RWPE2 (cell line): ENCODE measurements at regions not wholly inside any gene's neighbourhood (a gene's known extent, or its start where the extent isn't known, plus 50 kb on each side); places are given as distances from the start of the nearest gene placed in this dataset.
A peak's percentile ranks its signal among the peaks of the same experiment; 100 is the strongest.

Experiments used
- ATAC-seq: fragments of 200-7000 bp; cut with Tn5 transposase; 3 replicates; pipeline ENCODE4 v1.9.1; 2021; ENCODE audit warnings: low read depth
- DNase-seq: peaks from one replicate; pipeline ENCODE4 v3.0.0-alpha.2; 2020; ENCODE audit warnings: low spot score
- H3K27ac ChIP-seq: fragments of 450-650 bp; 2 replicates; pipeline ENCODE4 v1.5.1; 2017; ENCODE audit warnings: mild to moderate bottlenecking; ENCODE audit not compliant: poor library complexity, severe bottlenecking
- H3K27me3 ChIP-seq: fragments of 250-450 bp; sonication (Bioruptor Pico); 2 replicates; pipeline ENCODE4 v1.5.1; 2021; ENCODE audit warnings: mild to moderate bottlenecking, moderate library complexity; ENCODE audit not compliant: insufficient read depth, poor library complexity, severe bottlenecking
- H3K36me3 ChIP-seq: fragments of 250-450 bp; sonication (Bioruptor Pico); 2 replicates; pipeline ENCODE4 v1.5.1; 2020; ENCODE audit warnings: low read depth, mild to moderate bottlenecking, moderate library complexity
- H3K4me1 ChIP-seq: fragments of 250-450 bp; sonication (Bioruptor Pico); 2 replicates; pipeline ENCODE4 v1.5.1; 2021; ENCODE audit warnings: mild to moderate bottlenecking, moderate library complexity; ENCODE audit not compliant: insufficient read depth, poor library complexity, severe bottlenecking
- H3K4me3 ChIP-seq: fragments of 250-450 bp; sonication (Bioruptor Pico); 2 replicates; pipeline ENCODE4 v1.5.1; 2021; ENCODE audit warnings: mild to moderate bottlenecking, moderate library complexity; ENCODE audit not compliant: severe bottlenecking
- H3K9me3 ChIP-seq: fragments of 250-450 bp; sonication (Bioruptor Pico); 2 replicates; pipeline ENCODE4 v1.5.1; 2021; ENCODE audit warnings: mild to moderate bottlenecking, moderate library complexity; ENCODE audit not compliant: severe bottlenecking
- TF ChIP-seq, protein P1 (sequence below): fragments of 450-650 bp; IDR thresholded peaks from one replicate; pipeline ENCODE4 v1.5.1; 2017; ENCODE audit warnings: mild to moderate bottlenecking, moderate library complexity; ENCODE audit not compliant: poor library complexity, severe bottlenecking

DNA sequence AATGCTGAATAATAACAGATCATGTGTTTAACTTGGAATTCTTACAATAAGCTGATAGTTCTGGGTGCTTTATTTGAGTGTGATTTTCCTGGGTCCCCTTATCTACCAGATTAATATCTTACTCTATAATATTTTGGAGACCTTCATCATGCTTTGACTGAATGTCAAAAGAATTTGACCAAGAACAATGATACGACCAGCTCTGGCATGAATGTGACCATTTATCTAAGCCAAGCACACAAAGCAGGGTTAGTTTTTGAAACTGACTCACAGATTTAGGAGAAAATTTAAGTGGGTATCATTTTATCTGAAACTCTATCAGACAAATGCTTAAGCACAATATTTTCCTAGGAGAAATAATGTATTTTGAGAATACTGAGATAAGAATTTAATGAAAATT, 677.0 kb downstream of the NYAP2 start:
- TF ChIP-seq, protein P1, sequence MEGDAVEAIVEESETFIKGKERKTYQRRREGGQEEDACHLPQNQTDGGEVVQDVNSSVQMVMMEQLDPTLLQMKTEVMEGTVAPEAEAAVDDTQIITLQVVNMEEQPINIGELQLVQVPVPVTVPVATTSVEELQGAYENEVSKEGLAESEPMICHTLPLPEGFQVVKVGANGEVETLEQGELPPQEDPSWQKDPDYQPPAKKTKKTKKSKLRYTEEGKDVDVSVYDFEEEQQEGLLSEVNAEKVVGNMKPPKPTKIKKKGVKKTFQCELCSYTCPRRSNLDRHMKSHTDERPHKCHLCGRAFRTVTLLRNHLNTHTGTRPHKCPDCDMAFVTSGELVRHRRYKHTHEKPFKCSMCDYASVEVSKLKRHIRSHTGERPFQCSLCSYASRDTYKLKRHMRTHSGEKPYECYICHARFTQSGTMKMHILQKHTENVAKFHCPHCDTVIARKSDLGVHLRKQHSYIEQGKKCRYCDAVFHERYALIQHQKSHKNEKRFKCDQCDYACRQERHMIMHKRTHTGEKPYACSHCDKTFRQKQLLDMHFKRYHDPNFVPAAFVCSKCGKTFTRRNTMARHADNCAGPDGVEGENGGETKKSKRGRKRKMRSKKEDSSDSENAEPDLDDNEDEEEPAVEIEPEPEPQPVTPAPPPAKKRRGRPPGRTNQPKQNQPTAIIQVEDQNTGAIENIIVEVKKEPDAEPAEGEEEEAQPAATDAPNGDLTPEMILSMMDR = no peak
- Histone ChIP-seq H3K4me3 (no peak overlapping the region), H3K4me1 (peaks cover 45% of the 10 kb centered on the region), H3K27me3 (no peaks in the 10 kb centered on the region), H3K36me3 (no peaks in the 10 kb centered on the region), H3K9me3 (no peaks in the 10 kb centered on the region), H3K27ac (peak overlapping the region; percentile 92)
- DNase-seq (no peak), ATAC-seq (no peak)

DNA sequence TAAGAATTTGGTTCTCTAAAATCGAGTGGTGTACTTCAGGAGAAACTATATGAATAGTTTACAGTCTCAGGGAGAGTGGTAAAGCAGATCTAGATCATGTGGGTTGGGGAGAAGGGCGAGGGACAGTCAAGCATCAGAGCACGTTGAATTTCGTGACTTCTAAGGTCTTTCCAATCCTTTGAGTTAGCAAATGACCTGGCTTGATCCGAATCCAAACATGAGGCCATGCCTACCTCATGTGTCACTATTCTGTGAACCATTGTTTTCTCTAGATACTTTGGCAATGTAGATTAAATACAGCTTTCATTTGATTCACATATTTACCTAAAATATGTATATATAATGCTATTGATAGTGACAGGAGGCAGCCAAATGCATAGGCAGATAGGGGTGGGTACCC, 674.9 kb downstream of the NYAP2 start:
- DNase-seq = no peak
- Histone ChIP-seq H3K27ac (no peak overlapping the region), H3K9me3 (no peaks in the 10 kb centered on the region), H3K4me1 (peaks cover 26% of the 10 kb centered on the region), H3K4me3 (no peak overlapping the region), H3K36me3 (no peaks in the 10 kb centered on the region), H3K27me3 (no peaks in the 10 kb centered on the region)
- 0 out of 3 replicates have a peak, but pooled peaks have one; percentile 21 for ATAC-seq
- TF ChIP-seq, protein P1 = no peak

DNA sequence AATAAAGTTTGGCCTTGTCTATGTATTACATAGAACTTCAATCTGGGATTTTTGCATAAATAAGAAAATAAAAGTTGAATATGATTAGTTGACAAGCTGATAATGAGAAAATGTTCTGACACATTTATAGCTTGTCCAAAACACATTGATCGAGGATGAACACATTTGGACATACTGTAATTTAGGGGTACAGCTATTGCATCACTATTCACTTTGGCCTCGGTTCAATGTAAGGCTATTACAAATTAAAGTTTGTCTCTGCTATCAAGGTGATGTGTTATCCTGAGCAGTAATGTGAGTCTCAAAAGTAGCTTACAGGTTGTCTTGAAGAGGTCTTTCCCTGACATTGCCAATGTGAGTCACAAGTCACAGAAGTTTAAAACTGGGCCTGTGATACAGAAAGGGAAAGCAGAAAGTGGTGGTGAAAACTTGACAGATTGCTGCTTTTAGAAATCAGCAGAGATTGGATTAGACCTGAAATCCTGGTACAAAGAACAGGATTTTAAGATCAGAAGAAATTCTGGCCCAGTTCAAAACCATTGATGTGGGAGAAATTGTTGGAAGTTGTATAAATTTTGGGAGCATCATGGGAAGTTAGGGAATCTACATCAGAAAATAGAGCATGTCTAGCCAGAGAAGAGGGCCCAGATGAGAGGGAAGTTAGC, 674.1 kb downstream of the NYAP2 start:
- Histone ChIP-seq H3K36me3 (no peaks in the 10 kb centered on the region), H3K27me3 (no peaks in the 10 kb centered on the region), H3K4me1 (peaks cover 18% of the 10 kb centered on the region), H3K4me3 (no peak overlapping the region), H3K27ac (no peak overlapping the region), H3K9me3 (no peaks in the 10 kb centered on the region)
- DNase-seq = no peak
- TF ChIP-seq, protein P1 = no peak
- no peak for ATAC-seq

- Histone ChIP-seq H3K36me3 (no peaks in the 10 kb centered on the region; the same call in 1 of the 2 replicates), H3K4me1 (peaks cover 22% of the 10 kb centered on the region), H3K4me3 (no peak overlapping the region), H3K27me3 (no peaks in the 10 kb centered on the region), H3K9me3 (no peaks in the 10 kb centered on the region), H3K27ac (no peak overlapping the region)
- DNase-seq = no peak
- no peak for ATAC-seq
- TF ChIP-seq, protein P1 = no peak
These were observed 667.4 kb downstream of the NYAP2 start for GRCh38 chr2:226066873-226067272.

- Histone ChIP-seq H3K27ac (peak overlapping the region; percentile 99), H3K27me3 (no peaks in the 10 kb centered on the region), H3K4me3 (no peak overlapping the region), H3K9me3 (no peaks in the 10 kb centered on the region), H3K36me3 (no peaks in the 10 kb centered on the region; the same call in 1 of the 2 replicates), H3K4me1 (peaks cover 22% of the 10 kb centered on the region)
- DNase-seq (no peak), ATAC-seq (no peak)
- TF ChIP-seq, protein P1 = no peak
These were observed 666.9 kb downstream of the NYAP2 start for GRCh38 chr2:226066391-226066790.
